Upper lobe of right lung (tissue), 1 donor: ENCODE measurements at regions not wholly inside any gene's neighbourhood (a gene's known extent, or its start where the extent isn't known, plus 50 kb on each side); places are given as distances from the start of the nearest gene placed in this dataset.

Experiments
- ATAC-seq: fragments of 200-7000 bp; cut with Tn5 transposase; one replicate; pipeline ENCODE4 v1.9.1; 2020; ENCODE audit warnings: mild to moderate bottlenecking, moderate library complexity
- DNase-seq: peaks from one replicate; pipeline ENCODE4 v3.0.0-alpha.2; 2020
- H3K27ac ChIP-seq: fragments of 200-600 bp; one replicate; pipeline ENCODE4 v1.8.0; 2022
- H3K27me3 ChIP-seq: fragments of 200-600 bp; one replicate; pipeline ENCODE4 v1.8.0; 2022; ENCODE audit warnings: mild to moderate bottlenecking
- H3K36me3 ChIP-seq: fragments of 200-600 bp; one replicate; pipeline ENCODE4 v1.8.0; 2022
- H3K4me1 ChIP-seq: fragments of 200-600 bp; one replicate; pipeline ENCODE4 v1.8.0; 2022
- H3K4me3 ChIP-seq: fragments of 200-600 bp; one replicate; pipeline ENCODE4 v1.8.0; 2022; ENCODE audit warnings: mild to moderate bottlenecking
- H3K9me3 ChIP-seq: fragments of 200-600 bp; one replicate; pipeline ENCODE4 v1.8.0; 2022
- CTCF ChIP-seq: fragments of 200-600 bp; IDR thresholded peaks from one replicate; pipeline ENCODE4 v1.8.0; 2022; ENCODE audit warnings: antibody characterized with exemption
- intact Hi-C: fragments of 100-400 bp; cut with DNase I; formaldehyde crosslinking; loops from one replicate; pipeline ENCODE4 v1.11.0; 2022
- donor health status: DM: no; HTN: yes; CAD: no; lungs with severe emphysema.

GRCh38 chr20:22159276-22159675 lies 425.1 kb downstream of the FOXA2 start:
- H3K4me1 ChIP-seq, result no peaks in the 10 kb centered on the region
- no peak for ATAC-seq
- no peak overlapping the region for H3K27ac ChIP-seq
- no peaks in the 10 kb centered on the region for H3K36me3 ChIP-seq
- H3K4me3 ChIP-seq, result no peak overlapping the region
- no peaks in the 10 kb centered on the region for H3K9me3 ChIP-seq
- intact Hi-C loops, result no loop called here
- no peaks in the 10 kb centered on the region for H3K27me3 ChIP-seq
- no peak for DNase-seq
- TF ChIP-seq CTCF, result no peak

GRCh38 chr20:22127587-22127986 lies 422.1 kb downstream of the PAX1 start:
- Histone ChIP-seq H3K9me3 (peaks cover 2% of the 10 kb centered on the region), H3K36me3 (no peaks in the 10 kb centered on the region), H3K4me1 (no peaks in the 10 kb centered on the region), H3K27me3 (no peaks in the 10 kb centered on the region), H3K4me3 (no peak overlapping the region), H3K27ac (no peak overlapping the region)
- intact Hi-C loops, result no loop called here
- ATAC-seq, result no peak
- TF ChIP-seq CTCF, result no peak
- DNase-seq, result no peak

- ATAC-seq (no peak), DNase-seq (no peak)
- no peak overlapping the region for H3K27ac ChIP-seq
- intact Hi-C loops, result no loop called here
- peak; percentile 29 for TF ChIP-seq CTCF
- no peaks in the 10 kb centered on the region for H3K36me3 ChIP-seq
- H3K4me1 ChIP-seq, result no peaks in the 10 kb centered on the region
- H3K4me3 ChIP-seq, result no peak overlapping the region
- H3K9me3 ChIP-seq, result no peaks in the 10 kb centered on the region
- H3K27me3 ChIP-seq, result no peaks in the 10 kb centered on the region
Measured at GRCh38 chr20:22106308-22106938, 401.0 kb downstream of the PAX1 start.

- H3K9me3 ChIP-seq, result no peaks in the 10 kb centered on the region
- no peak overlapping the region for H3K4me3 ChIP-seq
- ATAC-seq (no peak), DNase-seq (no peak)
- H3K4me1 ChIP-seq, result no peaks in the 10 kb centered on the region
- TF ChIP-seq CTCF, result no peak
- H3K27me3 ChIP-seq, result no peaks in the 10 kb centered on the region
- no peak overlapping the region for H3K27ac ChIP-seq
- no peaks in the 10 kb centered on the region for H3K36me3 ChIP-seq
- intact Hi-C loops, result no loop called here
Measured at GRCh38 chr20:22101606-22102005, 396.1 kb downstream of the PAX1 start.

GRCh38 chr20:22100686-22101085 lies 395.2 kb downstream of the PAX1 start:
- TF ChIP-seq CTCF, result no peak
- DNase-seq (no peak), ATAC-seq (no peak)
- H3K4me1 ChIP-seq, result no peaks in the 10 kb centered on the region
- no peaks in the 10 kb centered on the region for H3K27me3 ChIP-seq
- H3K9me3 ChIP-seq, result no peaks in the 10 kb centered on the region
- no peak overlapping the region for H3K4me3 ChIP-seq
- H3K36me3 ChIP-seq, result no peaks in the 10 kb centered on the region
- no peak overlapping the region for H3K27ac ChIP-seq
- intact Hi-C loops, result no loop called here

DNA sequence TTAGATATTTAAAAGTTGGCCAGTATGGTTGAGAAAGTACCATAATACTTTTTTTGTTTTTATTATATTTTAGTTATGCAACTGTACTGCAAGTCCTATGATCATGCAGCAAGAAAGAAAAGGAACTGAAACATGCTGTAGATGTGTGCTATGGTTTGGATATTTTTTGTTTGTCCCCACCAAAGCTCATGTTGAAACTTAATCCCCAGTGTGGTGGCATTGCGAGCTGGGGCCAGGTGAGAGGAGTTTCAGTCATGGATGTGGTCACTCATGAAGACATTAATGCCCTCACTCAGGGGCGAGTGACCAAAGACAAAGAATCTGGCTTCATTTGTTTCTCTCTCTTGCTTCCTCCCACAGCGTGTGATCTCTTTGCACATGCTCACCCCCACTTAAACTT lies 393.9 kb downstream of the PAX1 start:
- Histone ChIP-seq H3K4me1 (no peaks in the 10 kb centered on the region), H3K4me3 (no peak overlapping the region), H3K9me3 (no peaks in the 10 kb centered on the region), H3K36me3 (no peaks in the 10 kb centered on the region), H3K27ac (no peak overlapping the region), H3K27me3 (no peaks in the 10 kb centered on the region)
- intact Hi-C loops, result no loop called here
- ATAC-seq (no peak), DNase-seq (no peak)
- TF ChIP-seq CTCF, result no peak
